ENCODE measurements at regions not wholly inside any gene's neighbourhood (a gene's known extent, or its start where the extent isn't known, plus 50 kb on each side); places are given as distances from the start of the nearest gene placed in this dataset.

DNA sequence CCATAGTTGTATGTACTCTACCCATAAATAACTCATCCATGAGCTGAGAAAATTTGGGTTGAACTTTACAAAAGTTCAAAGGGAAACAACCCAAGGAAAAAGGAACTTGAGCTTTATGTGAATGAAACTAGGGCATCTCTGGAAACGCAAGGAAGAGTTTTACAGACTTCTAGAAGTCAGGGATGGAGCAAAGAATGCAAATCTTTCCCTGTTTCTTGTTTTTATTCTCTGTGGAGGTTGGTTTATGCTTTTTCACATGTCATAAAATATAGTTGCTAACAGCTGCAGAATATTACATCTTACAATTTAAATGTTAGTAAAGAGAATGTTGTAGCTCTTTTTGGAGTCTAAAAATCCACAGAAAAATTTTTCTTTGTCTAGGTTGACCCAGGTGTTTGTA lies 754.1 kb downstream of the PCDH7 start:
- Histone ChIP-seq H2BK15ac (ENCODE audit: low read length) (no peak overlapping the region), H3K9me3 (ENCODE audit: insufficient read depth in 2 of 2, low read depth in 1 of 2, low read length in 1 of 2) (peaks cover 0 to 5% of the 10 kb centered on the region in 2 experiments; a peak in 2 of 4 replicates), H3K79me2 (ENCODE audit: control insufficient read depth in 1 of 2, insufficient read depth in 2 of 2, low read length in 2 of 2) (no peaks in the 10 kb centered on the region), H2BK12ac (ENCODE audit: low read depth, low read length) (no peak overlapping the region), H3K9ac (replicated peaks in 1 of 4; ENCODE audit: extremely low read depth in 1 of 4, low read depth in 3 of 4, low read length in 3 of 4) (no peak overlapping the region), H3K27ac (ENCODE audit: low read depth, low read length) (no peak overlapping the region), H2BK5ac (ENCODE audit: low read depth, low read length) (no peak overlapping the region), H3K23ac (ENCODE audit: insufficient read length) (no peak overlapping the region), H3K4ac (replicated peaks; ENCODE audit: insufficient read length, low read depth, low read length) (no peak overlapping the region), H3K4me2 (ENCODE audit: insufficient read depth in 1 of 2, low read depth in 2 of 2, low read length in 2 of 2) (no peak overlapping the region), H3K27me3 (replicated peaks in 1 of 4; ENCODE audit: control insufficient read depth in 3 of 4, extremely low read depth in 1 of 4, insufficient read depth in 3 of 4, low read length in 3 of 4) (no peaks in the 10 kb centered on the region), H2BK20ac (ENCODE audit: low read length) (no peak overlapping the region), H2BK120ac (replicated peaks; ENCODE audit: low read depth, low read length) (no peak overlapping the region), H2AFZ (ENCODE audit: low read length) (no peak overlapping the region), H2AK5ac (ENCODE audit: low read depth, low read length) (no peak overlapping the region), H4K91ac (replicated peaks; ENCODE audit: insufficient read length, low read length) (no peak overlapping the region), H3K23me2 (ENCODE audit: low read depth, low read length) (no peaks in the 10 kb centered on the region), H4K5ac (ENCODE audit: insufficient read length, low read depth, low read length) (no peak overlapping the region), H4K8ac (ENCODE audit: extremely low read depth, insufficient read depth, low read length) (no peak overlapping the region), H3K18ac (ENCODE audit: extremely low read depth, low read length) (no peak overlapping the region), H3K56ac (replicated peaks; ENCODE audit: insufficient read length, low read depth, low read length) (no peak overlapping the region), H3K4me1 (replicated peaks in 1 of 4; ENCODE audit: control insufficient read depth in 3 of 4, insufficient read depth in 4 of 4, low read length in 3 of 4) (no peaks in the 10 kb centered on the region), H4K20me1 (replicated peaks in 1 of 2; ENCODE audit: control insufficient read depth in 1 of 2, insufficient read depth in 2 of 2, low read length in 2 of 2) (no peaks in the 10 kb centered on the region), H3K79me1 (ENCODE audit: low read depth, low read length) (no peaks in the 10 kb centered on the region), H3K4me3 (ENCODE audit: extremely low read depth in 1 of 4, insufficient read depth in 2 of 4, low read depth in 3 of 4, low read length in 4 of 4) (no peak overlapping the region), H3K36me3 (ENCODE audit: control insufficient read depth in 2 of 4, insufficient read depth in 4 of 4, low read length in 3 of 4) (no peaks in the 10 kb centered on the region), H3K14ac (ENCODE audit: insufficient read length) (no peak overlapping the region)
- POLR2A ChIA-PET (ENCODE audit: partially characterized antibody), result no interaction called here
- no peak for FAIRE-seq
- WGBS, 2 experiments (ENCODE audit: extremely low coverage in 1 of 2, insufficient coverage in 1 of 2, insufficient read length in 1 of 2, insufficient replicate concordance in 2 of 2, low coverage in 1 of 2, low lambda C conversion rate in 2 of 2, missing lambda C conversion rate in 1 of 2), result 90% methylated on average over 1 of the region's 1 CpG; no CpG with 5 or more reads in 1 of the 2 experiments
- CTCF ChIA-PET (ENCODE audit: partially characterized antibody), result interaction anchor here (0.8 kb wide), 1 partner anchor 22 kb away, joined by 6 read pairs; no protein-coding TSS in a partner anchor
- DNase-seq (ENCODE audit: low read depth in 1 of 2, low spot score in 2 of 2), result no peak
- TF ChIP-seq GTF2F1 (IDR thresholded peaks at IDR 0.05; ENCODE audit: borderline replicate concordance, low read depth, low read length) (no peak), MAFK (IDR thresholded peaks at IDR 0.05; ENCODE audit: low read depth, low read length) (no peak), ASH2L (IDR thresholded peaks at IDR 0.05; ENCODE audit: low read length) (no peak), TCF12 (IDR thresholded peaks at IDR 0.05; ENCODE audit: low read depth, low read length) (no peak), NRF1 (IDR thresholded peaks at IDR 0.05; ENCODE audit: low read depth, low read length) (no peak), CTBP2 (IDR thresholded peaks at IDR 0.05; ENCODE audit: borderline replicate concordance, insufficient read depth, insufficient read length, low read length) (no peak), CEBPB (IDR thresholded peaks at IDR 0.05; ENCODE audit: low read depth, low read length) (no peak)
